Posterior vena cava (tissue), 2 donors: ENCODE measurements at regions not wholly inside any gene's neighbourhood (a gene's known extent, or its start where the extent isn't known, plus 50 kb on each side); places are given as distances from the start of the nearest gene placed in this dataset.

Experiments
- DNase-seq: peaks from one replicate; pipeline ENCODE4 v3.0.0-alpha.2; 2020; ENCODE audit warnings: low spot score
- intact Hi-C, 2 donors: fragments of 100-400 bp; cut with DNase I; formaldehyde crosslinking; loops; one replicate each; pipeline versions ENCODE4 v1.14.1 to v1.14.2; 2022 to 2023
- donor health status: DM: yes; HTN: yes; CAD: no.
- donor health status: DM: yes; HTN: yes; CAD: no.

- DNase-seq: no peak
Observed at GRCh38 chr20:48301189-48301588, 515.9 kb upstream of the SULF2 start.

GRCh38 chr20:48300529-48300928 lies 515.2 kb upstream of the SULF2 start:
- intact Hi-C loops: no loop called here
- DNase-seq: no peak

More at GRCh38 chr20:48301189-48301588, 515.9 kb upstream of the SULF2 start:
- intact Hi-C loops: no loop called here

- no peak for DNase-seq
- intact Hi-C loops: loop anchor here in 1 of 2 donors (10.0 kb wide), 2 partner anchors 514 to 614 kb away; partner anchors contain the start of gene SULF2
Observed at GRCh38 chr20:48298851-48299484, 513.7 kb upstream of the SULF2 start.

GRCh38 chr20:48298433-48298832 lies 513.2 kb upstream of the SULF2 start:
- no peak for DNase-seq
- intact Hi-C loops: loop anchor here in 1 of 2 donors (10.0 kb wide), 2 partner anchors 514 to 614 kb away; partner anchors contain the start of gene SULF2

- intact Hi-C loops: loop anchor here in 1 of 2 donors (10.0 kb wide), 2 partner anchors 511 to 611 kb away; partner anchors contain the start of gene SULF2
- DNase-seq: no peak
Observed at GRCh38 chr20:48295966-48296421, 510.7 kb upstream of the SULF2 start.

GRCh38 chr20:48295445-48295903 lies 510.2 kb upstream of the SULF2 start:
- intact Hi-C loops: loop anchor here in 1 of 2 donors (10.0 kb wide), 2 partner anchors 511 to 611 kb away; partner anchors contain the start of gene SULF2
- no peak for DNase-seq

- DNase-seq: no peak
- intact Hi-C loops: loop anchor here in 1 of 2 donors (10.0 kb wide), 2 partner anchors 510 to 610 kb away; partner anchors contain the start of gene SULF2
Observed at GRCh38 chr20:48294942-48295341, 509.7 kb upstream of the SULF2 start.

- DNase-seq: no peak
- intact Hi-C loops: loop anchor here in 1 of 2 donors (10.0 kb wide), 2 partner anchors 509 to 609 kb away; partner anchors contain the start of gene SULF2
Observed at GRCh38 chr20:48294196-48294595, 508.9 kb upstream of the SULF2 start.

GRCh38 chr20:48293671-48294070 lies 508.4 kb upstream of the SULF2 start:
- intact Hi-C loops: loop anchor here in 1 of 2 donors (10.0 kb wide), 2 partner anchors 509 to 609 kb away; partner anchors contain the start of gene SULF2
- DNase-seq: no peak

- no peak for DNase-seq
- intact Hi-C loops: loop anchor here in 1 of 2 donors (10.0 kb wide), 2 partner anchors 508 to 608 kb away; partner anchors contain the start of gene SULF2
Observed at GRCh38 chr20:48292806-48293205, 507.5 kb upstream of the SULF2 start.

- intact Hi-C loops: loop anchor here in 1 of 2 donors (10.0 kb wide), 2 partner anchors 507 to 607 kb away; partner anchors contain the start of gene SULF2
- DNase-seq: no peak
Observed at GRCh38 chr20:48291896-48292295, 506.6 kb upstream of the SULF2 start.

- intact Hi-C loops: no loop called here
- no peak for DNase-seq
Observed at GRCh38 chr20:48288930-48289507, 503.7 kb upstream of the SULF2 start.

- no peak for DNase-seq
- intact Hi-C loops: no loop called here
Observed at GRCh38 chr20:48287552-48288170, 502.4 kb upstream of the SULF2 start.

- no peak for DNase-seq
- intact Hi-C loops: no loop called here
Observed at GRCh38 chr20:48287021-48287494, 501.8 kb upstream of the SULF2 start.

- DNase-seq: no peak
- intact Hi-C loops: no loop called here
Observed at GRCh38 chr20:48286601-48287000, 501.3 kb upstream of the SULF2 start.

- DNase-seq: no peak
- intact Hi-C loops: no loop called here
Observed at GRCh38 chr20:48285656-48286055, 500.4 kb upstream of the SULF2 start.

- intact Hi-C loops: no loop called here
- DNase-seq: no peak
Observed at GRCh38 chr20:48284837-48285236, 499.6 kb upstream of the SULF2 start.

GRCh38 chr20:48284315-48284714 lies 499.0 kb upstream of the SULF2 start:
- intact Hi-C loops: no loop called here

GRCh38 chr20:48283470-48284110 lies 498.3 kb upstream of the SULF2 start:
- DNase-seq: no peak
- intact Hi-C loops: no loop called here

More at GRCh38 chr20:48284315-48284714, 499.0 kb upstream of the SULF2 start:
- no peak for DNase-seq
